Hepatocyte (in vitro differentiated cells): ENCODE measurements at regions not wholly inside any gene's neighbourhood (a gene's known extent, or its start where the extent isn't known, plus 50 kb on each side); places are given as distances from the start of the nearest gene placed in this dataset.
A peak's percentile ranks its signal among the peaks of the same experiment; 100 is the strongest.

Experiments used
- DNase-seq: peaks from one replicate; pipeline ENCODE4 v3.0.0-alpha.2; 2016; ENCODE audit warnings: low spot score
- H2AFZ ChIP-seq: fragments of 200-600 bp; sonication (generic); 2 replicates; pipeline ENCODE4 v1.6.0; 2016; ENCODE audit warnings: antibody characterized with exemption, mild to moderate bottlenecking
- H3K27ac ChIP-seq: fragments of 200-600 bp; sonication (generic); 2 replicates; pipeline ENCODE4 v1.5.1; 2016; ENCODE audit warnings: mild to moderate bottlenecking
- H3K27me3 ChIP-seq: fragments of 200-600 bp; sonication (generic); 2 replicates; pipeline ENCODE4 v1.6.1; 2016
- H3K36me3 ChIP-seq: fragments of 200-600 bp; sonication (generic); replicated peaks from 2 replicates; pipeline ENCODE4 v1.5.1; 2016; ENCODE audit warnings: low read depth; ENCODE audit not compliant: insufficient read depth
- H3K4me1 ChIP-seq: fragments of 200-600 bp; sonication (generic); 2 replicates; pipeline ENCODE4 v1.5.1; 2016; ENCODE audit warnings: mild to moderate bottlenecking, moderate library complexity; ENCODE audit not compliant: insufficient read depth
- H3K4me2 ChIP-seq: fragments of 200-600 bp; sonication (generic); 2 replicates; pipeline ENCODE4 v1.6.0; 2016
- H3K4me3 ChIP-seq: fragments of 200-600 bp; sonication (generic); 2 replicates; pipeline ENCODE4 v1.5.1; 2016; ENCODE audit warnings: mild to moderate bottlenecking
- H3K79me2 ChIP-seq: fragments of 200-600 bp; sonication (generic); 2 replicates; pipeline ENCODE4 v1.6.0; 2017; ENCODE audit warnings: mild to moderate bottlenecking
- H3K9me2 ChIP-seq: fragments of 200-600 bp; sonication (generic); replicated peaks from 2 replicates; pipeline ENCODE4 v1.6.0; 2017; ENCODE audit warnings: mild to moderate bottlenecking; ENCODE audit not compliant: insufficient read depth
- H3K9me3 ChIP-seq: fragments of 200-600 bp; sonication (generic); 2 replicates; pipeline ENCODE4 v1.5.1; 2016; ENCODE audit warnings: low read depth, mild to moderate bottlenecking
- H4K20me1 ChIP-seq: fragments of 200-600 bp; sonication (generic); 2 replicates; pipeline ENCODE4 v1.6.0; 2016; ENCODE audit warnings: mild to moderate bottlenecking; ENCODE audit not compliant: insufficient read depth, poor library complexity, severe bottlenecking
- CTCF ChIP-seq: fragments of 200-600 bp; sonication (generic); IDR thresholded peaks from 2 replicates; pipeline ENCODE4 v1.5.1; 2016; ENCODE audit warnings: antibody characterized with exemption, mild to moderate bottlenecking; ENCODE audit not compliant: poor library complexity
- EZH2 ChIP-seq: fragments of 200-600 bp; sonication (generic); IDR thresholded peaks from 2 replicates; pipeline ENCODE4 v1.6.1; 2016; ENCODE audit warnings: antibody characterized with exemption, mild to moderate bottlenecking, borderline replicate concordance
- EZH2phosphoT487 ChIP-seq: fragments of 200-600 bp; sonication (generic); IDR thresholded peaks from one replicate; pipeline ENCODE4 v1.6.1; 2018; ENCODE audit warnings: antibody characterized with exemption, mild to moderate bottlenecking, low read depth, moderate library complexity; ENCODE audit not compliant: unreplicated experiment, severe bottlenecking
- WGBS: methylation state at CpG from one replicate; pipeline ENCODE4 v1.1.6; 2016; ENCODE audit warnings: low lambda C conversion rate; ENCODE audit errors: missing lambda C conversion rate; 5-methylcytosine and 5-hydroxymethylcytosine counted together

- Histone ChIP-seq H3K4me2 (peak overlapping the region; percentile 66), H3K9me3 (no peaks in the 10 kb centered on the region), H3K4me3 (peak overlapping the region; percentile 24), H3K9me2 (no peaks in the 10 kb centered on the region), H4K20me1 (no peaks in the 10 kb centered on the region), H3K27ac (peak overlapping the region; percentile 82), H3K79me2 (peaks cover 22% of the 10 kb centered on the region), H3K4me1 (peaks cover 29% of the 10 kb centered on the region), H2AFZ (no peak overlapping the region), H3K27me3 (no peaks in the 10 kb centered on the region), H3K36me3 (no peaks in the 10 kb centered on the region)
- DNase-seq: no peak
- TF ChIP-seq EZH2phosphoT487: no peak
- no peak for TF ChIP-seq EZH2
- TF ChIP-seq CTCF: no peak
- WGBS: 71% methylated on average over 7 of the region's 7 CpGs
These were observed 178.3 kb upstream of the KLF14 start for GRCh38 chr7:130912082-130912861.

- H3K9me3 ChIP-seq: no peaks in the 10 kb centered on the region
- peak overlapping the region; percentile 66 for H3K4me2 ChIP-seq
- no peaks in the 10 kb centered on the region for H3K27me3 ChIP-seq
- no peaks in the 10 kb centered on the region for H3K36me3 ChIP-seq
- peaks cover 36% of the 10 kb centered on the region for H3K4me1 ChIP-seq
- peak overlapping the region; percentile 24 for H3K4me3 ChIP-seq
- peak; percentile 68 for DNase-seq
- no peak for TF ChIP-seq EZH2phosphoT487
- TF ChIP-seq EZH2: no peak
- TF ChIP-seq CTCF: no peak
- peak overlapping the region; percentile 82 for H3K27ac ChIP-seq
- H4K20me1 ChIP-seq: no peaks in the 10 kb centered on the region
- H3K9me2 ChIP-seq: no peaks in the 10 kb centered on the region
- WGBS: 50% methylated on average over 18 of the region's 18 CpGs
- no peak overlapping the region for H2AFZ ChIP-seq
- H3K79me2 ChIP-seq: peaks cover 16% of the 10 kb centered on the region
These were observed 179.0 kb upstream of the KLF14 start for GRCh38 chr7:130912862-130913638.

GRCh38 chr7:130913639-130914553, 179.9 kb upstream of the KLF14 start:
- WGBS: 81% methylated on average over 12 of the region's 12 CpGs
- Histone ChIP-seq H3K4me2 (peak overlapping the region; percentile 66), H3K9me2 (no peaks in the 10 kb centered on the region), H3K27me3 (no peaks in the 10 kb centered on the region), H3K27ac (peak overlapping the region; percentile 82), H3K36me3 (no peaks in the 10 kb centered on the region), H2AFZ (no peak overlapping the region), H3K4me1 (peaks cover 38% of the 10 kb centered on the region), H3K79me2 (peaks cover 16% of the 10 kb centered on the region), H3K9me3 (no peaks in the 10 kb centered on the region), H3K4me3 (no peak overlapping the region), H4K20me1 (no peaks in the 10 kb centered on the region)
- TF ChIP-seq EZH2 (no peak), CTCF (no peak)
- DNase-seq: no peak
